CD14-positive monocyte (primary cell): ENCODE measurements at regions not wholly inside any gene's neighbourhood (a gene's known extent, or its start where the extent isn't known, plus 50 kb on each side); places are given as distances from the start of the nearest gene placed in this dataset.

Experiments used
- DNase-seq, 3 donors: peaks; one replicate each; pipeline ENCODE4 v3.0.0-alpha.2; 2011 to 2022
- H2AFZ ChIP-seq: 2 replicates; pipeline ENCODE4 v1.6.0; 2012; ENCODE audit warnings: mild to moderate bottlenecking, low read depth, low read length, inconsistent platforms; ENCODE audit not compliant: insufficient read depth, poor library complexity, severe bottlenecking
- H3K27ac ChIP-seq, 2 donors: 1 replicate in 1 of 2; 2 replicates in 1 of 2; pipeline ENCODE4 v1.5.1; 2012 to 2013; ENCODE audit warnings: low read length in 2 of 2, control low read depth in 1 of 2, inconsistent platforms in 1 of 2, low read depth in 1 of 2, mild to moderate bottlenecking in 1 of 2
- H3K27me3 ChIP-seq, 2 donors: one replicate each; pipeline versions ENCODE4 v1.6.0 to v1.6.1; 2011 to 2013; ENCODE audit warnings: low read length in 2 of 2; ENCODE audit not compliant: control insufficient read depth in 2 of 2, insufficient read depth in 2 of 2
- H3K36me3 ChIP-seq, 2 donors: replicated peaks in 1 of 2; 1 replicate in 1 of 2; 2 replicates in 1 of 2; pipeline versions ENCODE4 v1.5.1 to v1.6.1; 2012 to 2013; ENCODE audit warnings: low read length in 2 of 2, control low read depth in 1 of 2, inconsistent platforms in 1 of 2, mild to moderate bottlenecking in 1 of 2; ENCODE audit not compliant: insufficient read depth in 2 of 2, control insufficient read depth in 1 of 2
- H3K4me1 ChIP-seq, 2 donors: 1 replicate in 1 of 2; 2 replicates in 1 of 2; pipeline versions ENCODE4 v1.5.1 to v1.6.1; 2012 to 2013; ENCODE audit warnings: low read length in 2 of 2, control low read depth in 1 of 2, inconsistent platforms in 1 of 2, mild to moderate bottlenecking in 1 of 2, moderate library complexity in 1 of 2; ENCODE audit not compliant: insufficient read depth in 2 of 2, control insufficient read depth in 1 of 2
- H3K4me2 ChIP-seq: replicated peaks from 2 replicates; pipeline ENCODE3; 2012; ENCODE audit warnings: low read length, moderate library complexity, mild to moderate bottlenecking; ENCODE audit not compliant: poor library complexity, severe bottlenecking; ENCODE audit errors: extremely low read depth
- H3K4me3 ChIP-seq, 3 experiments: fragments of 200-600 bp in 1 of 3; sonication (generic) in 1 of 3; replicated peaks in 1 of 3; 1 replicate in 2 of 3; 2 replicates in 1 of 3; pipeline ENCODE4 v1.5.1; 2011 to 2013; ENCODE audit warnings: low read length in 3 of 3, mild to moderate bottlenecking in 3 of 3, control low read depth in 2 of 3, low read depth in 2 of 3, inconsistent platforms in 1 of 3, moderate library complexity in 1 of 3
- H3K79me2 ChIP-seq: 2 replicates; pipeline ENCODE4 v1.6.0; 2012; ENCODE audit warnings: mild to moderate bottlenecking, control low read depth, inconsistent platforms, low read length, moderate library complexity; ENCODE audit not compliant: insufficient read depth
- H3K9ac ChIP-seq: 2 replicates; pipeline ENCODE4 v1.6.0; 2017; ENCODE audit warnings: low read length, mild to moderate bottlenecking; ENCODE audit not compliant: insufficient read depth, poor library complexity, severe bottlenecking
- H3K9me3 ChIP-seq, 2 donors: replicated peaks in 1 of 2; 1 replicate in 1 of 2; 2 replicates in 1 of 2; pipeline versions ENCODE4 v1.5.1 to v1.6.1; 2012 to 2013; ENCODE audit warnings: low read length in 2 of 2, control low read depth in 1 of 2; ENCODE audit not compliant: control insufficient read depth in 1 of 2, insufficient read depth in 1 of 2
- H4K20me1 ChIP-seq: 2 replicates; pipeline ENCODE4 v1.6.0; 2012; ENCODE audit warnings: mild to moderate bottlenecking, low read length, control low read depth, moderate library complexity; ENCODE audit not compliant: insufficient read depth
- H3K27ac Mint-ChIP-seq, 7 donors: one replicate each; pipeline ENCODE4 v1.8.0; 2020; ENCODE audit warnings: mild to moderate bottlenecking in 7 of 7, mixed read lengths in 7 of 7, moderate library complexity in 6 of 7, inconsistent platforms in 2 of 7
- H3K27me3 Mint-ChIP-seq, 3 donors: one replicate each; pipeline ENCODE4 v1.8.0; 2021 to 2022; ENCODE audit warnings: low read depth in 3 of 3, mild to moderate bottlenecking in 3 of 3, mixed read lengths in 3 of 3, moderate library complexity in 3 of 3, inconsistent platforms in 1 of 3
- H3K36me3 Mint-ChIP-seq, 2 donors: one replicate each; pipeline ENCODE4 v1.8.0; 2020; ENCODE audit warnings: mixed read lengths in 2 of 2, inconsistent platforms in 1 of 2, mild to moderate bottlenecking in 1 of 2
- H3K4me1 Mint-ChIP-seq: one replicate; pipeline ENCODE4 v1.8.0; 2020; ENCODE audit warnings: mild to moderate bottlenecking, mixed read lengths
- H3K4me3 Mint-ChIP-seq, 2 donors: one replicate each; pipeline ENCODE4 v1.8.0; 2020; ENCODE audit warnings: mild to moderate bottlenecking in 2 of 2, mixed read lengths in 2 of 2, moderate library complexity in 1 of 2
- H3K9me3 Mint-ChIP-seq, 7 donors: one replicate each; pipeline ENCODE4 v1.8.0; 2020 to 2022; ENCODE audit warnings: mixed read lengths in 7 of 7, mild to moderate bottlenecking in 6 of 7, moderate library complexity in 6 of 7, inconsistent platforms in 2 of 7
- WGBS: methylation state at CpG from one replicate; pipeline ENCODE4 v1.1.5; 2013; ENCODE audit warnings: missing lambda C conversion rate; ENCODE audit not compliant: insufficient coverage; 5-methylcytosine and 5-hydroxymethylcytosine counted together
- intact Hi-C, 2 donors: fragments of 100-400 bp; cut with micrococcal nuclease; formaldehyde crosslinking; loops; one replicate each; pipeline versions ENCODE4 v1.15.0 to v1.15.1; 2023
- TF ChIP-seq, protein P1 (sequence below): fragments of 200-600 bp; IDR thresholded peaks from one replicate; pipeline ENCODE4 v1.8.0; 2022; ENCODE audit warnings: antibody characterized with exemption, mild to moderate bottlenecking

DNA sequence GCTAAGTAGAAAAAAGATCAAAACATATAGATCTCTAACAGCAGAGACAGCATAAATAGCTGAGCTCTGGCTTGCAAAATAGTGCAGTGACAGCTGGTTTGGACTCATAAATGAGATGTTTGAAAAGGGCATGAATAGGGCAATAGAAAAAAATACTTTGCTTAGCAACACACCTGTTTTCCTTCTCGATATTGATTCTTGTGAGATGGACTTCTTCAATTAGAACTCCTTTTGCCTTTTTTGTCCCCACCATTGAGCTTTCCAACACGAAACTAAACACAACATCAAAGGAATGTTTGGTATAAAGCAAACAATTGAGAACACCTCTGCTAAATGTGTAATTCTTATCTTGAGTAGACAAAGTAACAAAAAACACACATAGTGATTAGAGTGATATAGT is 726.3 kb downstream of the RAPGEF2 start:
- Histone ChIP-seq H3K27ac (no peak overlapping the region), H3K9me3 (peaks cover 4% of the 10 kb centered on the region in 2 donors), H3K27me3 (no peaks in the 10 kb centered on the region), H3K4me2 (no peak overlapping the region), H3K9ac (no peak overlapping the region), H4K20me1 (no peaks in the 10 kb centered on the region), H2AFZ (no peak overlapping the region), H3K4me3 (no peak overlapping the region), H3K36me3 (no peaks in the 10 kb centered on the region), H3K4me1 (no peaks in the 10 kb centered on the region), H3K79me2 (no peaks in the 10 kb centered on the region)
- no peaks in the 10 kb centered on the region for H3K36me3 Mint-ChIP-seq
- H3K9me3 Mint-ChIP-seq: peaks cover 3 to 15% (median 4%) of the 10 kb centered on the region in 7 donors
- H3K27me3 Mint-ChIP-seq: no peaks in the 10 kb centered on the region
- TF ChIP-seq, protein P1, sequence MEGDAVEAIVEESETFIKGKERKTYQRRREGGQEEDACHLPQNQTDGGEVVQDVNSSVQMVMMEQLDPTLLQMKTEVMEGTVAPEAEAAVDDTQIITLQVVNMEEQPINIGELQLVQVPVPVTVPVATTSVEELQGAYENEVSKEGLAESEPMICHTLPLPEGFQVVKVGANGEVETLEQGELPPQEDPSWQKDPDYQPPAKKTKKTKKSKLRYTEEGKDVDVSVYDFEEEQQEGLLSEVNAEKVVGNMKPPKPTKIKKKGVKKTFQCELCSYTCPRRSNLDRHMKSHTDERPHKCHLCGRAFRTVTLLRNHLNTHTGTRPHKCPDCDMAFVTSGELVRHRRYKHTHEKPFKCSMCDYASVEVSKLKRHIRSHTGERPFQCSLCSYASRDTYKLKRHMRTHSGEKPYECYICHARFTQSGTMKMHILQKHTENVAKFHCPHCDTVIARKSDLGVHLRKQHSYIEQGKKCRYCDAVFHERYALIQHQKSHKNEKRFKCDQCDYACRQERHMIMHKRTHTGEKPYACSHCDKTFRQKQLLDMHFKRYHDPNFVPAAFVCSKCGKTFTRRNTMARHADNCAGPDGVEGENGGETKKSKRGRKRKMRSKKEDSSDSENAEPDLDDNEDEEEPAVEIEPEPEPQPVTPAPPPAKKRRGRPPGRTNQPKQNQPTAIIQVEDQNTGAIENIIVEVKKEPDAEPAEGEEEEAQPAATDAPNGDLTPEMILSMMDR: no peak
- no peak overlapping the region for H3K27ac Mint-ChIP-seq
- no peak for DNase-seq
- H3K4me3 Mint-ChIP-seq: no peak overlapping the region
- no CpG with 5 or more reads among the region's 2 CpGs for WGBS
- intact Hi-C loops: no loop called here
- H3K4me1 Mint-ChIP-seq: no peaks in the 10 kb centered on the region

- H3K4me3 ChIP-seq: no peak overlapping the region
- no peak overlapping the region for H3K9ac ChIP-seq
- H3K27me3 Mint-ChIP-seq: no peaks in the 10 kb centered on the region
- H3K36me3 ChIP-seq: no peaks in the 10 kb centered on the region
- H4K20me1 ChIP-seq: no peaks in the 10 kb centered on the region
- H3K27ac ChIP-seq: no peak overlapping the region
- no peak overlapping the region for H2AFZ ChIP-seq
- TF ChIP-seq, protein P1: no peak
- H3K27me3 ChIP-seq: no peaks in the 10 kb centered on the region
- no peak overlapping the region for H3K4me3 Mint-ChIP-seq
- H3K9me3 ChIP-seq: peaks cover 0 to 1% of the 10 kb centered on the region in 2 donors
- WGBS: no CpG with 5 or more reads among the region's 3 CpGs
- H3K4me1 Mint-ChIP-seq: no peaks in the 10 kb centered on the region
- H3K36me3 Mint-ChIP-seq: no peaks in the 10 kb centered on the region
- DNase-seq: no peak
- no peak overlapping the region for H3K4me2 ChIP-seq
- no peak overlapping the region for H3K27ac Mint-ChIP-seq
- peaks cover 3 to 12% (median 4%) of the 10 kb centered on the region in 7 donors for H3K9me3 Mint-ChIP-seq
- no peaks in the 10 kb centered on the region for H3K4me1 ChIP-seq
- intact Hi-C loops: no loop called here
- H3K79me2 ChIP-seq: no peaks in the 10 kb centered on the region
Measured at GRCh38 chr4:159837071-159837470, 734.2 kb downstream of the RAPGEF2 start.
